Mucosa of descending colon (tissue), 3 donors: ENCODE measurements at regions not wholly inside any gene's neighbourhood (a gene's known extent, or its start where the extent isn't known, plus 50 kb on each side); places are given as distances from the start of the nearest gene placed in this dataset.

Experiments
- ATAC-seq: fragments of 200-7000 bp; cut with Tn5 transposase; one replicate; pipeline ENCODE4 v1.9.1; 2020; ENCODE audit warnings: mild to moderate bottlenecking, moderate library complexity
- DNase-seq, 3 donors: peaks; one replicate each; pipeline ENCODE4 v3.0.0-alpha.2; 2020
- H3K36me3 ChIP-seq: fragments of 200-600 bp; one replicate; pipeline ENCODE4 v1.8.0; 2021; ENCODE audit warnings: low read depth, mild to moderate bottlenecking
- H3K4me1 ChIP-seq: fragments of 200-600 bp; one replicate; pipeline ENCODE4 v1.8.0; 2021; ENCODE audit warnings: low read depth, mild to moderate bottlenecking
- H3K4me3 ChIP-seq: fragments of 200-600 bp; one replicate; pipeline ENCODE4 v1.8.0; 2021; ENCODE audit warnings: mild to moderate bottlenecking
- H3K9me3 ChIP-seq: fragments of 200-600 bp; one replicate; pipeline ENCODE4 v1.8.0; 2021; ENCODE audit warnings: mild to moderate bottlenecking
- intact Hi-C, 2 donors: fragments of 100-400 bp; cut with DNase I in 1 of 2; cut with micrococcal nuclease in 1 of 2; formaldehyde crosslinking; loops; one replicate each; pipeline versions ENCODE4 v1.11.0 to v1.11.1; 2022; cut with DNase I, micrococcal nuclease
- TF ChIP-seq, protein P1 (sequence below): fragments of 200-600 bp; IDR thresholded peaks from one replicate; pipeline ENCODE4 v1.8.0; 2022; ENCODE audit warnings: antibody characterized with exemption, mild to moderate bottlenecking
- donor health status: DM: no; HTN: no; CAD: no; lungs with moderate emphysema.
- donor health status: DM: no; HTN: no; CAD: no.
- donor health status: DM: no; HTN: yes; CAD: no.

GRCh38 chr2:224181534-224182155, 142.6 kb upstream of the SERPINE2 start:
- intact Hi-C loops = no loop called here
- DNase-seq = no peak
- TF ChIP-seq, protein P1, sequence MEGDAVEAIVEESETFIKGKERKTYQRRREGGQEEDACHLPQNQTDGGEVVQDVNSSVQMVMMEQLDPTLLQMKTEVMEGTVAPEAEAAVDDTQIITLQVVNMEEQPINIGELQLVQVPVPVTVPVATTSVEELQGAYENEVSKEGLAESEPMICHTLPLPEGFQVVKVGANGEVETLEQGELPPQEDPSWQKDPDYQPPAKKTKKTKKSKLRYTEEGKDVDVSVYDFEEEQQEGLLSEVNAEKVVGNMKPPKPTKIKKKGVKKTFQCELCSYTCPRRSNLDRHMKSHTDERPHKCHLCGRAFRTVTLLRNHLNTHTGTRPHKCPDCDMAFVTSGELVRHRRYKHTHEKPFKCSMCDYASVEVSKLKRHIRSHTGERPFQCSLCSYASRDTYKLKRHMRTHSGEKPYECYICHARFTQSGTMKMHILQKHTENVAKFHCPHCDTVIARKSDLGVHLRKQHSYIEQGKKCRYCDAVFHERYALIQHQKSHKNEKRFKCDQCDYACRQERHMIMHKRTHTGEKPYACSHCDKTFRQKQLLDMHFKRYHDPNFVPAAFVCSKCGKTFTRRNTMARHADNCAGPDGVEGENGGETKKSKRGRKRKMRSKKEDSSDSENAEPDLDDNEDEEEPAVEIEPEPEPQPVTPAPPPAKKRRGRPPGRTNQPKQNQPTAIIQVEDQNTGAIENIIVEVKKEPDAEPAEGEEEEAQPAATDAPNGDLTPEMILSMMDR = no peak
- ATAC-seq = no peak
- Histone ChIP-seq H3K36me3 (no peaks in the 10 kb centered on the region), H3K4me3 (no peak overlapping the region), H3K4me1 (no peaks in the 10 kb centered on the region), H3K9me3 (no peaks in the 10 kb centered on the region)

GRCh38 chr2:224180810-224181209, 141.7 kb upstream of the SERPINE2 start:
- Histone ChIP-seq H3K4me3 (no peak overlapping the region), H3K9me3 (no peaks in the 10 kb centered on the region), H3K36me3 (no peaks in the 10 kb centered on the region), H3K4me1 (no peaks in the 10 kb centered on the region)
- TF ChIP-seq, protein P1 = no peak
- DNase-seq (no peak), ATAC-seq (no peak)
- intact Hi-C loops = no loop called here

DNA sequence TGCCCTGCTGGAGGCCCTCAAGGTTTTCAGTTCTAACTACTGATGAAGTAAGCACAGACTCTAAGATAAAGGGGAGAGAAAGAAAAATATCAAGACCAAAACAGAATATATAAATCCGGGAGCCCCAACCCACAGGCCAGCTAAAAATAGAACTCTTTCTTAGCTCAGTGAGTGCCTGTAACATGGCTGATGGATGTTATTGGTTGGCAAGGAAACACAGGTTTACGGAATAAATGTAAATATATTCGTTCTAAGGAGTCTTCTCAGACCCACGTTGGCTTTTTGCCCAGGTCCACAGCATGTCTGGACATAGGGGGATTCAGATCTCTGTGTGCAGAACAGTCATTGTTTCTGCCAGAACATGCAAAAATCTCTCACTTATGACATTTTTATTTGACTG, 139.0 kb upstream of the SERPINE2 start:
- no peak overlapping the region for H3K4me3 ChIP-seq
- no peak for DNase-seq
- TF ChIP-seq, protein P1 = no peak
- H3K36me3 ChIP-seq = no peaks in the 10 kb centered on the region
- no peak for ATAC-seq
- intact Hi-C loops = no loop called here
- H3K4me1 ChIP-seq = no peaks in the 10 kb centered on the region
- no peaks in the 10 kb centered on the region for H3K9me3 ChIP-seq

DNA sequence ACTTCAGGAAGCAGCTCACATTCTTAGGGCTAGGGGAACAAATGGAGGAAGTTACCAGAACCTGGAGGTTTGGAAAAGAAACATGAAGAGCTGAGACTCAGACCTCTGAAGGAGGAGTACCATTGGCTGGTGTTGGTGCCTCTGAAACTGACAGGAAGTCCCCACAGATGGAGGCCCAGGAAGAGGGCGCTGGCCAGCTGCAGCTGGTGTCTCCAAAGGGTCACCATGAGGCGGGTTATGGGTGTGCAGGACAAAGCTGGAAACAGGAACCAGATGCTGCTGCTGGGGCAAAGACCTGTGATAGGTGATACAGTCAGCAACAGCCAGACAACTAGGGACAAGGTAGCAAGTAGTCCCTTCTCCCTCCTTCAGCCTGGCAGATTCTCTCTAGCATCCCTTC, 136.5 kb upstream of the SERPINE2 start:
- no peak for ATAC-seq
- intact Hi-C loops = no loop called here

DNA sequence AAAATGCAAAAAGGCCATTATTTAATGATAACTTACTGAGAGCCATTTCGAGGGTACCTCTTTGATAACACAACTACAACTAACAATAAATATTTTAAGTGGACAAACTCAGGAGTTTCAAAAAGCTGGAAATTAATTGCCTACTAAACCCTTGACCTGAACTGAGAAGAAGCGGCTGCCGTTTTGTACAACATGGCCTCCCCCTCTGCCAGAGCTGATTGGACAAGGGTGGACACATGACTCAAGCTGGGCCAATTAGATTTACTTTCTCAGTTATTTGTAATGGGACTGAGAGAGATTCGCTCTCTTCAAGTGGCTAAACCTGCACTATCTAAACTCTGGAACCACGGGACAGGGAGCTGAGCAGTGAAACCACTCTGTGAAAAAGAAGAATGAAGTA, 135.9 kb upstream of the SERPINE2 start:
- ATAC-seq = no peak
- TF ChIP-seq, protein P1 = no peak
- intact Hi-C loops = no loop called here

More for the DNA sequence above, 136.5 kb upstream of the SERPINE2 start:
- no peaks in the 10 kb centered on the region for H3K36me3 ChIP-seq
- H3K4me1 ChIP-seq = no peaks in the 10 kb centered on the region
- no peaks in the 10 kb centered on the region for H3K9me3 ChIP-seq
- no peak for DNase-seq
- TF ChIP-seq, protein P1 = no peak
- no peak overlapping the region for H3K4me3 ChIP-seq

GRCh38 chr2:224174521-224174920, 135.4 kb upstream of the SERPINE2 start:
- H3K36me3 ChIP-seq = no peaks in the 10 kb centered on the region
- intact Hi-C loops = no loop called here
- no peaks in the 10 kb centered on the region for H3K4me1 ChIP-seq
- no peak for ATAC-seq
- H3K9me3 ChIP-seq = no peaks in the 10 kb centered on the region
- H3K4me3 ChIP-seq = no peak overlapping the region
- no peak for DNase-seq
- TF ChIP-seq, protein P1 = no peak

More for the DNA sequence above, 135.9 kb upstream of the SERPINE2 start:
- Histone ChIP-seq H3K36me3 (no peaks in the 10 kb centered on the region), H3K4me1 (no peaks in the 10 kb centered on the region), H3K4me3 (no peak overlapping the region), H3K9me3 (no peaks in the 10 kb centered on the region)
- no peak for DNase-seq
